DND-41 (cell line): ENCODE measurements at regions not wholly inside any gene's neighbourhood (a gene's known extent, or its start where the extent isn't known, plus 50 kb on each side); places are given as distances from the start of the nearest gene placed in this dataset.

Experiments
- ATAC-seq: fragments of 200-7000 bp; cut with Tn5 transposase; 3 replicates; pipeline ENCODE4 v1.9.1; 2021; ENCODE audit warnings: low read depth; ENCODE audit not compliant: insufficient read depth
- DNase-seq: peaks from one replicate; pipeline ENCODE4 v3.0.0-alpha.2; 2020
- H2AFZ ChIP-seq: 2 replicates; pipeline ENCODE4 v1.6.0; 2012; ENCODE audit warnings: low read depth, low read length
- H3K27ac ChIP-seq: 2 replicates; pipeline ENCODE4 v1.5.1; 2012; ENCODE audit warnings: low read length, inconsistent platforms
- H3K27me3 ChIP-seq: fragments of 200-600 bp; sonication (generic); 2 replicates; pipeline ENCODE4 v1.6.0; 2012; ENCODE audit warnings: low read length, mild to moderate bottlenecking, inconsistent platforms; ENCODE audit not compliant: insufficient read depth, poor library complexity
- H3K36me3 ChIP-seq: 2 replicates; pipeline ENCODE4 v1.5.1; 2012; ENCODE audit warnings: low read length, inconsistent platforms; ENCODE audit not compliant: insufficient read depth
- H3K4me1 ChIP-seq: 2 replicates; pipeline ENCODE4 v1.5.1; 2012; ENCODE audit warnings: mild to moderate bottlenecking, low read length; ENCODE audit not compliant: insufficient read depth
- H3K4me2 ChIP-seq: 2 replicates; pipeline ENCODE4 v1.6.0; 2012; ENCODE audit warnings: mild to moderate bottlenecking, moderate library complexity, low read length, inconsistent platforms; ENCODE audit not compliant: insufficient read depth
- H3K4me3 ChIP-seq, 2 experiments: fragments of 200-600 bp in 1 of 2; shearing (Covaris generic) in 1 of 2; 2 replicates each; pipeline ENCODE4 v1.5.1; 2012 to 2016; ENCODE audit warnings: inconsistent platforms in 2 of 2, low read length in 2 of 2, mild to moderate bottlenecking in 2 of 2, low read depth in 1 of 2, moderate library complexity in 1 of 2
- H3K79me2 ChIP-seq: 2 replicates; pipeline ENCODE4 v1.6.0; 2012; ENCODE audit warnings: low read length, inconsistent platforms; ENCODE audit not compliant: insufficient read depth
- H3K9ac ChIP-seq: 2 replicates; pipeline ENCODE4 v1.6.0; 2012; ENCODE audit warnings: low read depth, mild to moderate bottlenecking, inconsistent platforms, low read length, moderate library complexity
- H3K9me3 ChIP-seq: 2 replicates; pipeline ENCODE4 v1.5.1; 2012; ENCODE audit warnings: low read length, moderate library complexity, mild to moderate bottlenecking, inconsistent platforms; ENCODE audit not compliant: insufficient read depth, severe bottlenecking
- H4K20me1 ChIP-seq: 2 replicates; pipeline ENCODE4 v1.6.0; 2012; ENCODE audit warnings: low read length; ENCODE audit not compliant: insufficient read depth
- EZH2 ChIP-seq: IDR thresholded peaks from 3 replicates; pipeline ENCODE4 v1.6.1; 2012; ENCODE audit warnings: borderline replicate concordance, low read depth, mild to moderate bottlenecking, moderate library complexity, low read length, inconsistent platforms; ENCODE audit not compliant: severe bottlenecking
- TF ChIP-seq, protein P1 (sequence below): IDR thresholded peaks from 2 replicates; pipeline ENCODE4 v1.5.1; 2012; ENCODE audit warnings: borderline replicate concordance, low read length, moderate library complexity, mild to moderate bottlenecking; ENCODE audit not compliant: poor library complexity, severe bottlenecking; ENCODE audit errors: extremely low read depth

- no peaks in the 10 kb centered on the region; the same call in 1 of the 2 replicates for H4K20me1 ChIP-seq
- H3K36me3 ChIP-seq, result no peaks in the 10 kb centered on the region
- DNase-seq, result no peak
- no peak overlapping the region for H2AFZ ChIP-seq
- no peaks in the 10 kb centered on the region for H3K9me3 ChIP-seq
- H3K9ac ChIP-seq, result no peak overlapping the region
- no peaks in the 10 kb centered on the region for H3K4me1 ChIP-seq
- no peak for ATAC-seq
- no peak overlapping the region for H3K4me3 ChIP-seq
- no peak overlapping the region for H3K4me2 ChIP-seq
- TF ChIP-seq EZH2, result no peak
- TF ChIP-seq, protein P1, sequence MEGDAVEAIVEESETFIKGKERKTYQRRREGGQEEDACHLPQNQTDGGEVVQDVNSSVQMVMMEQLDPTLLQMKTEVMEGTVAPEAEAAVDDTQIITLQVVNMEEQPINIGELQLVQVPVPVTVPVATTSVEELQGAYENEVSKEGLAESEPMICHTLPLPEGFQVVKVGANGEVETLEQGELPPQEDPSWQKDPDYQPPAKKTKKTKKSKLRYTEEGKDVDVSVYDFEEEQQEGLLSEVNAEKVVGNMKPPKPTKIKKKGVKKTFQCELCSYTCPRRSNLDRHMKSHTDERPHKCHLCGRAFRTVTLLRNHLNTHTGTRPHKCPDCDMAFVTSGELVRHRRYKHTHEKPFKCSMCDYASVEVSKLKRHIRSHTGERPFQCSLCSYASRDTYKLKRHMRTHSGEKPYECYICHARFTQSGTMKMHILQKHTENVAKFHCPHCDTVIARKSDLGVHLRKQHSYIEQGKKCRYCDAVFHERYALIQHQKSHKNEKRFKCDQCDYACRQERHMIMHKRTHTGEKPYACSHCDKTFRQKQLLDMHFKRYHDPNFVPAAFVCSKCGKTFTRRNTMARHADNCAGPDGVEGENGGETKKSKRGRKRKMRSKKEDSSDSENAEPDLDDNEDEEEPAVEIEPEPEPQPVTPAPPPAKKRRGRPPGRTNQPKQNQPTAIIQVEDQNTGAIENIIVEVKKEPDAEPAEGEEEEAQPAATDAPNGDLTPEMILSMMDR, result no peak
- no peak overlapping the region for H3K27ac ChIP-seq
- no peaks in the 10 kb centered on the region for H3K79me2 ChIP-seq
- H3K27me3 ChIP-seq, result peaks cover 16% of the 10 kb centered on the region
Observed at GRCh38 chr6:40918040-40918651, 120.9 kb downstream of the UNC5CL start.

GRCh38 chr6:40917603-40918002 is 121.4 kb downstream of the UNC5CL start:
- no peak overlapping the region for H3K4me3 ChIP-seq
- H3K36me3 ChIP-seq, result no peaks in the 10 kb centered on the region
- no peak for ATAC-seq
- no peaks in the 10 kb centered on the region; the same call in 1 of the 2 replicates for H4K20me1 ChIP-seq
- no peaks in the 10 kb centered on the region for H3K4me1 ChIP-seq
- no peak overlapping the region for H3K9ac ChIP-seq
- no peak for DNase-seq
- H3K9me3 ChIP-seq, result no peaks in the 10 kb centered on the region
- no peak overlapping the region for H3K27ac ChIP-seq
- TF ChIP-seq EZH2, result no peak
- TF ChIP-seq, protein P1, result no peak
- peaks cover 14% of the 10 kb centered on the region for H3K27me3 ChIP-seq
- H3K79me2 ChIP-seq, result no peaks in the 10 kb centered on the region
- no peak overlapping the region for H2AFZ ChIP-seq
- no peak overlapping the region for H3K4me2 ChIP-seq

GRCh38 chr6:40916845-40917244 is 122.2 kb downstream of the UNC5CL start:
- H3K9me3 ChIP-seq, result no peaks in the 10 kb centered on the region
- no peak for DNase-seq
- ATAC-seq, result no peak
- H3K9ac ChIP-seq, result no peak overlapping the region
- no peak overlapping the region for H3K4me2 ChIP-seq
- peaks cover 14% of the 10 kb centered on the region for H3K27me3 ChIP-seq
- TF ChIP-seq, protein P1, result no peak
- no peak for TF ChIP-seq EZH2
- no peaks in the 10 kb centered on the region for H3K4me1 ChIP-seq
- H2AFZ ChIP-seq, result no peak overlapping the region
- no peaks in the 10 kb centered on the region for H3K79me2 ChIP-seq
- H4K20me1 ChIP-seq, result no peaks in the 10 kb centered on the region; the same call in 1 of the 2 replicates
- no peak overlapping the region for H3K4me3 ChIP-seq
- no peaks in the 10 kb centered on the region for H3K36me3 ChIP-seq
- H3K27ac ChIP-seq, result no peak overlapping the region
